SK-MEL-5 (cell line): ENCODE measurements at regions not wholly inside any gene's neighbourhood (a gene's known extent, or its start where the extent isn't known, plus 50 kb on each side); places are given as distances from the start of the nearest gene placed in this dataset.
"Not testable (repeated sequence)": the region's sequence is repeated elsewhere in the genome, so short reads cannot be mapped to it uniquely, and the experiment has no call there.

Experiments
- DNase-seq: peaks from one replicate; pipeline ENCODE4 v3.0.0-alpha.2; 2016; ENCODE audit warnings: low read depth, low spot score
- in situ Hi-C: cut with HindIII; loops from 2 replicates; pipeline ENCODE4 v1.10.0; 2016; ENCODE audit warnings: low sequenced_read_pairs, high pct_unique_total_duplicates, low pct_unique_long_range_greater_than_20kb

DNA sequence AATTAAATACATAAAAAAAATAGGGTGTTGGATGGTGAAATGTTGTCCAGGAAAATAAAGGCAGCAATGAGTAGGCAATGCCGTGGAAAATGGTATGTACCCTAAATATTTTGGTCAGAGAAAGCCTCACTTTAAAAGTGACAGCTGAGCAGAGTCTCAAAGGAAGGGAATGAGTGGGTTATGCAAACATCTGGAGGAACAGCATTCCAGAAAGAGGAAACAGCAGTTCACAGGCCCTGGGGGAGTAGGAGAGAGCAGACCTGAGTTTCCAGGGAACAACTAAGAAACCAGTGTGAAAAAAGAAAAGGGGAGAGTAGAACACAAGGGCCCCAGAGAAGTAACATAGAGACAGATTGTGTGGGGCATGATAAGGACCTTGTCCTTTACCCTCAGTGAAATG is 230.0 kb upstream of the CNTN3 start:
- in situ Hi-C loops, result no loop called here
- DNase-seq, result no peak

DNA sequence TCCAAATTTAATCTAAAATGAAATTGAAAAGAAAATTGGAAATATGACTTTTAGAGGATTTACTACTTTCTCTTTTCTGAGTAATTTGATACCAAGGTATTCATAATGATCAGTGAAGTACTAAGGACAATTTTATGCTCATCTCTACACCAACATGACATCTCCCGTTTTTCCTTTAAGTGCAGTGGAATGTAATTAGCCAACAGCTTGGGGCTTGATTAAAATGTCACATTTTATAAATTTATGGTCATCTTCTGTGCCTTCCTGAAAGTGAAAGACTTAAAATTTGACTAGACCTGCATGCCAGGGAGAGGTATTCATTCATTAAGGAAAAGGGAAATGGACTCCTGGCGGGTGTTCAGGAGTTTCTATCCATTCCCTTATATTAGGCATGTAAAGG is 228.2 kb upstream of the CNTN3 start:
- DNase-seq, result no peak
- in situ Hi-C loops, result no loop called here

DNA sequence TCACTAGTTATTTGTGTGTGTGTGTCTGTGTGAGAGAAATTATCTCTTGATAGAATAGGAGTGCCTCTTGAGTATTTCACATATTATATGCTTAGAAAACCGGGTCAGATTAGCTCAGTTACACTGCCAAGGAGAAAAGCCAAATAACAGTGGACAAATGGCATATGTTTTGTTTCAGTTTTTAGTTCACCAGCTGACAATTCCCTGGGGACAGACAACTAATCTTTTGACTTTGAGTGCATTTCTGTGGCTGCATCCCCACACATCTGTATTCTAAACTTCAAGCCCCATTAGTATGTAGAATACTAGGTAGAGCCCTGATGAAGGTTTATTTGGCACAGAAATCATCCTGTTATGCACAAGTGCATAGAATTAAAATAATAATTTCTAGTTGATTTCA is 227.7 kb upstream of the CNTN3 start:
- in situ Hi-C loops, result no loop called here
- DNase-seq, result no peak

DNA sequence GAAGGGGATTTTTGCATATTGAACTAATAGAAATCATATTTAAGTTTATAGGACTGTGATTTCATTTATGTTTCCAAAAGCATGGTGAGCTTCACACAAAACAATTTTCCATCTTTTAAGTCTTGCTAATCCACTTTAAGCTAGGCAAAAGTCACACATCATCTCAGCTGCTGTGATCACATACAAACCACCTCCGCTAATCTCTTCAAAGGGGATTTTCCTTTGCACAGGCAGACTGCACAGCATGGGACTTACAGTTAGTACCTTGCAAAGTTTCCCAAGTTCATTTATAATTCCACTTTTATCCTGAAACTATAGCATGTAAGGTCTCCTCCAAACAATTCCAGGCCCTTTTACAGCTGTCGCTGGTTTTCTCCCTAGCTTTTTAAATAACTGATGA is 225.1 kb upstream of the CNTN3 start:
- in situ Hi-C loops, result no loop called here

DNA sequence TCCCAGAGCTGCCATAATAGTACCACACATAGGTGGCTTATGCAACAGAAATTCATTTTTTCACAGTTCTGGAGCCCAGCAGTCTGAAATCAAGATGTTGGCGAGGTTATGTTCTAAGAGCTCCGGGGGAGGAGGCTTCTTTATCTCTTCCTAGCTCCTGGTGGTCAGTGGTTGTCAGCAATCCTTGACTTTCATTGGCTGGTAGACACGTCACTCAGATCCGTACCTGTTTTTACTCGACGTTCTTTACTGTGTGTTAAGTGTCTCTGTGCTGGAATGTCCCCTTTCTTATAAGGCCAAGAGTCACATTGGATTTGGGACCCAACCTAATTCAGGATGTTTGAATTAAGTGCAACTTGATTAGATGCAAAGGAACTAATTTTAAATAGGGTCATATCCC is 218.5 kb upstream of the CNTN3 start:
- no peak for DNase-seq
- in situ Hi-C loops, result no loop called here

More for the DNA sequence above, 225.1 kb upstream of the CNTN3 start:
- no peak for DNase-seq

DNA sequence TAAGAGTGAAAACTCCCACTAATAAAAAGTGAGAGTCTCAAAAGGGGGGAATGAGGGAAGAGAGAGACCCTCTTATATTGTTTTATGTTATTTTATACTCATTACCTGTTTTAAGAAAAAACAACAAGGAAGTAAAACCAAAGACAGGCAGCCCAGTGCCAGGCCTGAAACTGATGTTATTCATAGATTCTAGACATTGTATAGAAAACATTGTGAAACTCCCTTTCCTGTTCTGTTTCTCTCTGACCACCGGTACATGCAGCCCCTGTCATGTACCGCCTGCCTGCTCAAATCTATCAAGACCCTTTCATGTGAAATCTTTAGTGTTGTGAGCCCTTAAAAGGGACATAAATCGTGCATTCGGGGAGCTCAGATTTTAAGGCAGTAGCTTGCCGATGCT is 216.4 kb upstream of the CNTN3 start:
- in situ Hi-C loops, DNase-seq: not testable (repeated sequence)

DNA sequence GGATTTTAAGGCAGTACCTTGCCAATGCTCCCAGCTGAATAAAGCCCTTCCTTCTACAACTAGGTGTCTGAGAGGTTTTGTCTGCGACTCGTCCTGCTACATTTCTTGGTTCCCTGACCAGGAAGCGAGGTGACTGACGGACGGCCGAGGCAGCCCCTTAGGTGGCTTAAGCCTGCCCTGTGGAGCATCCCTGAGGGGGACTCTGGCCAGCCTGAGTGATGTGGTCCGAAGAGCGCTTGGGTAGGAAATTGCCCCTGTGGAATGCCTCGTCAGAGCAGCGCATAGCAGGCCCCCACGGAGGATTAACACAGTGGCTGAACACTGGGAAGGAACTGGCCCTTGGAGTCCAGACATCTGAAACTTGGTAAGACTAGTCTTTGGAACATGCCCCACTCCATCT is 210.9 kb upstream of the CNTN3 start:
- in situ Hi-C loops, DNase-seq: not testable (repeated sequence)

DNA sequence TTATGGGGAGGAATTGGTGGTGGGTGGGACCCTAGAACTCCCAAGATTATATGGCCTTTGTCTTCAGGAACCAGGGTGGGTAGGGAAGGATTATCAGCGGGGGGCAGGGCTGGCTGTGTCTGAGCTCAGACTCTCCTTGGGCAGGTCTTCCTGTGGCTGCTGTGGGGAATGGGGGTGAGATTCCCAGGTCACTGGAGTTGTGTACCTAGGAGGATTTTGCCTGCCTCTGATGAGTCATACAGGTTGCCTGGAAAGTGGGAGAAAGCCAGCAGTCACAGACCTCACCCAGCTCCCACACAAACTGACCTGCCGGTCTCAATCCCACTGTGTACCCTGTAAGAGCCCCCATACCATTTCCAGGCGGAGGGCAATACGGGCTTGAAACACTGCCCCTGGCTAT is 209.9 kb upstream of the CNTN3 start:
- in situ Hi-C loops, result no loop called here
- DNase-seq, result no peak

DNA sequence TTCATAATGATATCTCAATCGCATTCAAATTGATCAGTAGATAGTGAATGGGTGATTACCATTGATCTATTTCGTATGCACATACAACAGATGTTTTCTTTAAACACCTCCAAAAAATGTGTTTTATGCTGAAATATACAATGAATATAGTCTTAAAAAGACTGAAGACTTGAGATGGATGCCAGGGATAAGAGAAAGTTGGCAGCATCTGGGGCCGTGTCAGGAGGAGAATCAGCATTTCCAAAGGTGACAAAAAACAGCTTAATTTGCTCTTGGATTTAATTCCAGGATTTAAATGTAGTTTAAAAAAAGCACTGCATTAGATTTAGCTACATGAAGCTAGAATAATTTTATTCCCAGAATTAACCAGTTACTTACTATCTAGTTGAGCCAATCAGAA is 199.7 kb upstream of the CNTN3 start:
- no peak for DNase-seq
- in situ Hi-C loops, result no loop called here

DNA sequence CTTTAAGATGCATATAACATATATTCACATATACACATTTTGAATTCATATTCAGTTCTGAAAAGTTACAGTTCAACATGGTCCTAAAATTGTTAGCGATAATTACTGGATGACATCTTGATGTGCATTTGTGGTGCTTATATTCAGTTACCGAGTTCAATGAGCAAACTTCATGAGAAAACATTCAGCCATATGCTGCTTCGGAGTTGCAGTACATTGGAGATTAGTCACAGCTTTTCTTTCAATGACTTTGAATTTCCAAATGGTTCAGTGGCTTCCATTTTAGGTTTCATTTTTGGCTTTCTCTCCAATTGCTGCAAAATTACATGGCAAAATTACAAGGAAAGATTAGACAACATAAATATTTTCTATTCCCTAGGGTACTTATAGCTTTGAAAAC is 198.3 kb upstream of the CNTN3 start:
- in situ Hi-C loops, result no loop called here
- no peak for DNase-seq

DNA sequence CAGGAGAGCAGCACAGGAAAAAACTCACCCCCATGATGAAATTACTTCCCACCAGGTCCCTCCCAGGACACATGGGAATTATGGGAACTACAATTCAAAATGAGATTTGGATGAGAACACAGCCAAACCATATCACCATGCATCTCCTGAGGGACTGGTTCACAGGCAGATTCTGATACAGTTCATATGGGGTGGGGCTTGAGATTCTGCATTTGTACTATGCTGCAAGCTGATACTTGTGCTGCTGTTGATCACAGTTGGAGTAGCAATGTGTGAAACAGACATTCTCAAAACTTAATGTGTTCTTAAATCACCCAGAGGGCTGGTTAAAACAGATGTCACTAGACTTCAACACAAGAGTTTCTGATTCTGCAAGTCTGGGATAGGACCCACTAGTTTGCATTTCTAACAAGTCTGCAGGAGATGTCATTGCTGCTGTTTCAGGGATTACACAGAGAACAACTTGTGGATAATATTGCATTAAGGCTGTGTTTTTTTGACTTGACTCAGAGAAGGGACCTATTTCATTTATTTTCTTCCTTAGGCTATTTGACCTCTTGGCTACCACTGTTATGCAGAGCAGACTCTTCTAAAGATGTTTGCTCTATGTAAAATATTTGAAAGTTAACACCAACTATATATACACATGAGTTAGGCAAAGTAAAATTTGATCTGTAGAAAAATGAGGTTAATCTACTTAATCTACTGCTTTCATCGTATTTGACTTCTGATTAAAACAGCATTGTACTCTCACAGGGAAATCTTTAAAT is 194.2 kb upstream of the CNTN3 start:
- in situ Hi-C loops, result no loop called here
- no peak for DNase-seq

DNA sequence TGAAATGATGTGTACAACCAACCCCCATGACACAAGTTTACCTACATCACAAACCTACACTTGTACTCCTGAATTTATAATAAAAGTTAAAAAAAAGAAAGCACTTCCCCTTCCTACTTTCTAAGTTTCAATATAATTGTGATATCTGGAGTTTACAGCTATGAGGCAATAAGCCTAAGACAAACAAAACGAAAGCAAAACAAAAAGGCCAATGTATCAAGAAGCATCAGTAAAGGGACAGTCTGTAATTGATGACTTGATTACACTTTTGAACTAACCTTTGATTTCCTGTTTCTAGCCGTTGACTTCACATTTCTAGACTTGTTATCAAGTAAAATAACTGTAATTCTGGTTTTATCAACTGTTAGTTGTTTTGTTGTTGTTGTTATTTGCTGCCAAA is 187.5 kb upstream of the CNTN3 start:
- no peak for DNase-seq
- in situ Hi-C loops, result no loop called here

DNA sequence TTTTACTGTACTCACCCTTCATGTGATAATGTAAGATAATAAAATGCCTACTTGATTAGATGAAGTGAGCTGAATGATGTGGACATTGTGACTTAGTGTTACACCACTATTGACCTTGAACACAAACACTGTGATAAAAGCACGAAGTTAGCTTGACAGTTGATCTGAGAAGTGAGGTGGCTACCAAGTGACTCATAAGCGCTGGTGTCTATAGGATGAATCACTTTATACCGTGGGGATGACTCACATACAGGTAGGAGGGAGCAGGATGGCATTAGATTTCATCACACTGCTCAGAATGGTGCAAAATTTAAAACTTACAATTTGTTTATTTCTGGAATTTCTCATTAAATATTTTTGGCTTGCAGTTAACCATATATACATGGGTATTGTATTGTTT is 174.7 kb upstream of the CNTN3 start:
- no peak for DNase-seq
- in situ Hi-C loops, result no loop called here

DNA sequence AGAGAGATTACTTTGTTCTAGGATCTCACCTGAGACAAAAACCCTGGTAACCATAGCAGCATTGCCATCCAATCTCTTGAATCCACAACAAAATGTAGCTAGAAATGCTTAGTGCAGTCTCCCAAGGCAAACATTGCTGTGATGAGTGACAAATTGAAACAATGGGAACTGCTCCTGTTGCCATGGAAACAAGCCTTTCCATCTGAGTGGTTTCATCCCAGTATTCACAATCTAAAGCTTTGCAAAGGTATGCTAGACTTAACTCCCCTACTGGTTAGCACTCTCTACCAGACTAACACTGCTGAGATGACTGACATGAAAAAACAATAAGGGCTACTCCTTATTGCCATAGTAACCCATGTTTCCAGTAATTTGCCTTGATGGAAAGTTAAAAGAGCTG is 172.6 kb upstream of the CNTN3 start:
- DNase-seq, result no peak
- in situ Hi-C loops, result no loop called here

DNA sequence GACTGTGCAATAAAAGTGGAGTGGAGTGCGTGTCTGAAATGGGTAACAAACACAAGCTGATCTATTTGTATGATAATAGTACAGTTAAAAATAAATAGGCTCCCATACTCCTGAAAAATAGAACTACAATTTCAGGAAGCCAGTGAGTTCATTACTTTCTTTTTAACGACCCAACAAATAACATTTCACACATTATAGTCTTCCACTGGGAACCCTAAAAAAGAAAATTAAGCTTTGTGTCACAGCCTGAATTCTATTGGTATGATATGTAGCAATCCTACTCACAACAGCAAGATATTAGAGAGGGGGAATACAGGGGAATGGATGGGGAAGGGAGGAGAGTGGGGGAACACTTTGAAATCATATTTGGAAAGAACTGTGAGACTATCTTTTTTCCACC is 156.9 kb upstream of the CNTN3 start:
- DNase-seq, result no peak
- in situ Hi-C loops, result no loop called here

DNA sequence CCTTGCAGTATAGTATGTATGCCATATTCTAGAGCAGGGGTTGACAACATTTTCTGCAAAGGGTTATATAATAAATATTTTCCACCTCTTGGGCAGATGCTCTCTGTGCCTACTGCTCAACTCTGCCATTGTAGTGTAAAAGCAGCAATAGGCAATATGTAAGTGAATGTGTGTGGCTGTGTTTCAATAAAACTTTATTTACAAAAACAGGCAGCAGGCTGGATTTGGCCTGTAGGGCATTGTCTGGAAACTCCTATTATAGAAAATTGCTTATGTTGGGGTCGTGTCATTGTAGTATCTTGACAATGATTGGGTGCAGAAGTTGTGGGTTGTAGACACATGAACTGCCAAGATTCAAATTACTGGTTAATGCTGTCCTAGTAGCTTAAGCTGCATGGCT is 153.6 kb upstream of the CNTN3 start:
- no peak for DNase-seq
- in situ Hi-C loops, result no loop called here

DNA sequence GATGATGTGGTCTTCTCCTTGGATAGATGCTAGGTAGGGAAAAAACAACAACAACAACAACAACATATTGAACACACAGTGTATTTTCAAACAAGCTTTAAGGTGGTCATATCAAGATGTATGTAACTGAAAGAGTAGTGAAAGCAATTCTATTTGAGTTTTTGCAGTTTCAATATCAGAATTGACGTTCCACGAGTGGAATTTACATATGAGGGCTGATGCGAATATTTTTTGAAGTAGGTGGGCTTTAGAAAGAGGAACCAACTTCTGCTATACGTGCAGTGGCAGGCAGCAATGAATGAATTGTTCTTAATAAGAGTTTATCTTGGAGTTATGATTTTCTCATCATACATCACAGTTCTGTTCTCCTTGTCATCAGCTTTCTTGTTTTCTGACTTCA is 151.9 kb upstream of the CNTN3 start:
- in situ Hi-C loops, result no loop called here
- DNase-seq, result no peak

DNA sequence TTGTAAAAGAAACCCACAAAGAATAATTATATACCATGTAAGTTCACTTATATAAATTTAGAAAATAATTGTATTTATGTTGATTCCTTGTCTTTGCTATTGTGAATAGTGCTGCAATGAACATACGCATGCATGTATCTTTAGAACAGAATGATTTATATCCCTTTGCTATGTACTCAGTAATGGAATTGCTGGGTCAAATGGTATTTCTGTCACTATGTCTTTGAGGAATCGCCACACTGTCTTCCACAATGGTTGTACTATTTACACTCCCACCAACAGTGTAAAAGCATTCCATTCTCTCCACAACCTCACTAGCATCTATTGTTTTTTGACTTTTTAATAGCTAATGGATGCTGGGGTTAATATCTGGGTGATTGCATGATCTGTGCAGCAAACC is 149.4 kb upstream of the CNTN3 start:
- in situ Hi-C loops, result no loop called here
- DNase-seq, result no peak

DNA sequence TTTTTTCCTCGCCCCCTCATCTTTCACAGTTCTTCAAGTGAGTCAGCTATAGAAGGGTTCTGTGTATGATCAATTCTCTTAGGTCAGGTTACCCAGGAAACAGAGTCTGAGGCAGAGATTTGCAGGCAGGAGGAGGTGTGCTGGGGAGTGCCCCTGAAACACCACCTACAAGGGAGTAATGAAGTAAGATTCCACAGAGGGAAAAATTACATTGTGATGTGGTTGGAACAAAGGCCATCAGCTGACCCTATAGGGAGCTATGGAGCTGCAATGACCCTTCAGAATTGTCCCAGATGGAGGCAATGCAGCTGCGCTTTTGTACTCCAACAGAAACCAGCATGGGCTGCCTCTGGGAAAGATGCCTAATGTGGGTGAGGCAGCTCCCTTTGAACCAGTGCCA is 142.2 kb upstream of the CNTN3 start:
- in situ Hi-C loops, result no loop called here
- DNase-seq, result no peak

DNA sequence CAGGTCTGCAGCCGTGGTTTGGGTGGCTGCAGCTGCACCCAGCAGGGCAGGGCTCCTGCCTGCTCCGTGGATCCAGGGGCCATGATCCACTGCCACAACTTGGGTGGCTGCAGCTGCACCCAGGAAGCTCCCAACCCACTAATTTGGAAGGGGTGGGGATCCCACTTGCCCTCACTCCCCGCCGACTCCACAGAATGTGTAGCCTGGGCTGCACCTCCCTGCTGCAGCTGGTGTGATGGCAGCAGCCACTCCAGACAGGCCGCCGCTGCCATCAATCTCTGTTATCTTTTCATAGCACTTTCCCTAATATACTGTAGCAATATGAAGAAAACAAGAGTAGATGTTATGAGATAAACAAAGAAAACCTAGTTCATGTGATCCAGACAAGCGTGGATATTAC is 137.8 kb upstream of the CNTN3 start:
- in situ Hi-C loops, result no loop called here

More for the DNA sequence above, 137.8 kb upstream of the CNTN3 start:
- no peak for DNase-seq
